NB4 (cell line): ENCODE measurements at regions not wholly inside any gene's neighbourhood (a gene's known extent, or its start where the extent isn't known, plus 50 kb on each side); places are given as distances from the start of the nearest gene placed in this dataset.

ENCODE experiments used
- CTCF ChIP-seq: IDR thresholded peaks from one replicate; pipeline ENCODE4 v1.5.1; 2012; ENCODE audit warnings: low read depth, low read length
- POLR2A ChIP-seq: IDR thresholded peaks from 2 replicates; pipeline ENCODE4 v1.6.1; 2011; ENCODE audit warnings: mild to moderate bottlenecking; ENCODE audit not compliant: insufficient read length; ENCODE audit errors: extremely low read depth

DNA sequence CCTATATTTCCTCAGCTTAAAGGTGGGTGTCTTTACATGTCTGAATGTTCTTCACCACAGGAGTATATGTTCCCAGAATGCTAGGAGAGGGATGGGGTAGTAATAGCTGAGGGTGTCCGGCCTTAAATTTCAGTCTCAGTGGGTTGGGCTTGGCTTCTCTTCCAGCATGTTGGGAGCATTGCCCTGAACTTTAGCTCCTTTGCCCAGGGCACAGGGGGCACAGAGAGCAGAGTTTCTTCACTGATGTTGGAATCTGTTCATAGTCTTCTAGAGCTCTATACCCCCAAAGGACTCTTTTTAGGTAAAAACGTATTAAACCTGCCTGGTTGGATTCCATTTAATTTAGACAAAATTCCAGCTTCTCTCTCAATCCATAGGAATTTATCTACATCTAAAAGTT, 154.4 kb upstream of the GCFC2 start:
- TF ChIP-seq POLR2A (no peak), CTCF (no peak)
